ENCODE measurements at regions not wholly inside any gene's neighbourhood (a gene's known extent, or its start where the extent isn't known, plus 50 kb on each side); places are given as distances from the start of the nearest gene placed in this dataset.

DNA sequence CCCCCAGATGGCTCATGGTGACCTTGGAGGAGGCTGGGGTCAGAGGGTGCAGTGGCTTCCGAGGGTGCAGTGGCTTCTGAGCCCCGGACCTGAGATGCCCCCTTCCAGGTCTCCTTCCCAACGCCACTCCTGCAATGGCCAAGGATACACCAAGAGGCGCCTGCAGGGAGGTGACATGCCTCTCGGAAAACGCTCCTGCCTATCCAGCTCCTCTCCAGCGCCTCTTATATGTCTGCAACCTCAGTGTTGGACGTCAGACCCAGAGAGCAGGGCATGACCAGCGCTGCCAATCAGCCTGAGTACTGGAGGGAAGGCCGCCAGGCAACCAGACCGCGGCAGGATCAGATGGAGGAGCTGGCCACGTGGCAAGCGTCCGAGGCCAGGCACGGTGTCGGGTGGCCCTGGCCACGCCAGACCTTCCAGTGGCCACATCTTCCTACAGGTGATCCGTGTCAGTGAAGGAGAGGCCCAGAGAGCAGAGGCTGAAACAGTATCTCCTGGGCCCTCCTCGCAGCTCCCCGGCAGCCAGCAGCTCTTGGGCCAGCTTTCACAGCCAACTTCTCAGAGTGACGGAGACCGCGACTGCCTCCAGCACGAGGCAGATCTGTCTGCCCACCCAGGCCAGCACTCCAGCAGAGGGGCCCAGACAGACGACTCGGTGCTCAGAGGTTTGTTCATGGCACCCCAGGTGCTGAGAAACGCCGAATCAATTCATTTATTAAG is 199.5 kb upstream of the SALL3 start:
- no peak for DNase-seq (ENCODE audit: extremely low read depth, low read depth)
- TF ChIP-seq, protein P1, sequence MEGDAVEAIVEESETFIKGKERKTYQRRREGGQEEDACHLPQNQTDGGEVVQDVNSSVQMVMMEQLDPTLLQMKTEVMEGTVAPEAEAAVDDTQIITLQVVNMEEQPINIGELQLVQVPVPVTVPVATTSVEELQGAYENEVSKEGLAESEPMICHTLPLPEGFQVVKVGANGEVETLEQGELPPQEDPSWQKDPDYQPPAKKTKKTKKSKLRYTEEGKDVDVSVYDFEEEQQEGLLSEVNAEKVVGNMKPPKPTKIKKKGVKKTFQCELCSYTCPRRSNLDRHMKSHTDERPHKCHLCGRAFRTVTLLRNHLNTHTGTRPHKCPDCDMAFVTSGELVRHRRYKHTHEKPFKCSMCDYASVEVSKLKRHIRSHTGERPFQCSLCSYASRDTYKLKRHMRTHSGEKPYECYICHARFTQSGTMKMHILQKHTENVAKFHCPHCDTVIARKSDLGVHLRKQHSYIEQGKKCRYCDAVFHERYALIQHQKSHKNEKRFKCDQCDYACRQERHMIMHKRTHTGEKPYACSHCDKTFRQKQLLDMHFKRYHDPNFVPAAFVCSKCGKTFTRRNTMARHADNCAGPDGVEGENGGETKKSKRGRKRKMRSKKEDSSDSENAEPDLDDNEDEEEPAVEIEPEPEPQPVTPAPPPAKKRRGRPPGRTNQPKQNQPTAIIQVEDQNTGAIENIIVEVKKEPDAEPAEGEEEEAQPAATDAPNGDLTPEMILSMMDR (IDR thresholded peaks at IDR 0.05; ENCODE audit: low read depth, low read length): no peak

DNA sequence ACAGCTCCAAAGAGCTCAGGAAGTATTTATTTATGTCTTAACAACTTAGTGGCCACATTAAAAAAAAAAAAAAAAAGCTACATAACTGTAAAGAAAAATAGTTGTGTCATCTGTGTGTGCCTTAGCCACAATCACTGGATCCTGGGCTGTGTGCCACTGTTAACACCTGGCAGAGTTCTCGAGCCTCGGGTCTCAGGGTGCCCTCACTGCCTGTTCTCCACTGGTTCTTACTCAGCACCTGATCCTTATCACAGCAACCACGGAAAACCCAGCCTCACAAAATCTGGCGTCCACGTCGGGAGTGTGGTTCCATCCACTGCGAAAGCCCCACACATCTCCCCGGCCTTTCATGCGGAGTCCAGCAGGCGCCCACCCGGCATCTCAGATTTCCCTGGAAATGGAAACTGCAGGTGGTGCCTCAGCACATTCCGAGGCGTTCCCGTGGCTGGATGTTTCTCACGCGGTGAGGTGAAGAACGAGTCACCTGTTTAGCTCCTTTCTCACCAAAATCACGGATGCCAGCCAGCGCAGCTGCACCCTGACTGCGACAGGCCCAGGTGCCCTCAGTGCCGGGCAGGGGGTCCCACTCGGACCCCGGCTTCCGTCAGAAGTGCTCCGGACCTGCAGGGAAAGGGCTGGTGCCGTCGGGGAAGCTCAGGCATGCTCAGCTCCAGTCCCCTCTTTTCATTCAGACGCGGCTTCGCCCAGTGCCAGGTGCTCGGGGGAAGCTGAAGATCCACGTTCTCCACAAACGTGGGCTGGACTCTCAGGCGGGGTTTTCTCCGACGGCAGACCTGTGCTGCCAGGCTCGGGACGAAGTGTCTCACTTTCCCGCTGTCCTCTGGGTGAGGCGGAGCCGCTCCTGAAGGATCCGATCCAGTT is 198.7 kb upstream of the SALL3 start:
- TF ChIP-seq, protein P1 (IDR thresholded peaks at IDR 0.05; ENCODE audit: low read depth, low read length): no peak
- DNase-seq (ENCODE audit: extremely low read depth, low read depth): no peak

DNA sequence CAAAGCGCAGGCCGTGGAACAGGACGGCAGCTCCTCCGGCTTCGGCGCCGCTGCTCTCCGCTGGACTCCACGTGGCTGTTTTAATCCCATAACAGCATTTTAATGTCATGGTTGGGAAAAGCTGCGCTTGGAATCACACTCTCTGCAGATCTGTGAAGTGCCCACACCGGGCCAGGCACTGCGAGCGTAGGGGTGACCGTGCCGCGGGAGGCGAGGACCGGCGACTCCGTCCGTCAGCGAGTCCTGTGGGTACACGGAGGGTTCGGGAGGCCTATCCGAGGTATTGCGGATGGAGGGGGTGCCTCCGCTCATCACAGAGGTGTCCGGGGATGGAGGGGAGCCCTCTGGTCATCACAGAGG is 198.0 kb upstream of the SALL3 start:
- TF ChIP-seq, protein P1 (IDR thresholded peaks at IDR 0.05; ENCODE audit: low read depth, low read length): no peak

DNA sequence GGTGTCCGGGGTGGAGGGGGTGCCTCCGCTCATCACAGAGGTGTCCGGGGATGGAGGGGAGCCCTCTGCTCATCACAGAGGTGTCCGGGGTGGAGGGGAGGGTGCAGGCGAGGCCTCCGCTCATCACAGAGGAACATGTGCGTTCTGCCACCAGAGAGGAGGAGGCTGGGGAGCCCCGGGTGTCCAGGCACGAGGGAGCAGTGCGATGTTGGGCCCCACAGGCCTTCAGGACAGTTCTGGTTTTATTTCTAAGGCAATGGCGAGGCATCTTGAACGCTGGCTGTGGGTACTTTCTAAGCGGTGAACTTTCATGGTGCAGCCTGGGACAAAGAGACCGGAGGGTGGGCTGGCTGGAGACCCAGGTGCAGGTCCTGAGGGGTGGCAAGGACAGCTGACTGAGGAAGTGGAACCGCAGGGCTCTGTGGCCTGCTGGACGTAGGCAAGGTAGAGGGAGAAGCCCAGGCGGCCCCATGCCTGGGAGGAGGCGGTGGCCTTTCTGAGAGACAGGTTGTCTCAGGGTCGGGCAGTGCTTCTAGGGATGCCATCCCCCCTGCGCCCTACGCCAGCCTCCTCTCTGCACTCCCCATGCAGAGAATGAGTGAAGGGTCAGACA is 196.6 kb upstream of the SALL3 start:
- TF ChIP-seq, protein P1 (IDR thresholded peaks at IDR 0.05; ENCODE audit: low read depth, low read length): no peak
- DNase-seq (ENCODE audit: extremely low read depth, low read depth): no peak

More for the DNA sequence above, 198.0 kb upstream of the SALL3 start:
- no peak for DNase-seq (ENCODE audit: extremely low read depth, low read depth)

DNA sequence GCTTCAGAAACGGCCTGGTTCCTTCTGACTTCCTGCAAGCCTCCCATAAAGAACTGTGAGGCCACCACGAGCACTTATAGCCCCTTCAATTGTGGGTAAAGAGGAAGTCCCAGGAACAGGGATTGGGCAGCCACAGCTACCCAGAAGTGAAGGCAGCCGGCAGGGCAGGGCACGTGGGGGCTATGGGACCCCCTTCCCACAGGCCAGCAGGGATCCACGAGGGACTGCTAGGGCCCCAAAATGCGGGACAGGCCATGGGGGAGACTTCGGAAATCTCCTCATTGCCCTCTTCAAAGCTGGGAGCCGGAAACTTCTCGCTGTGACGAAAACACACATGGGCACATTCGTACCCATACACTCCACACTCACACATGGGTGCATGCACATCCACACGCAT is 196.1 kb upstream of the SALL3 start:
- TF ChIP-seq, protein P1 (IDR thresholded peaks at IDR 0.05; ENCODE audit: low read depth, low read length): no peak
- DNase-seq (ENCODE audit: extremely low read depth, low read depth): no peak

DNA sequence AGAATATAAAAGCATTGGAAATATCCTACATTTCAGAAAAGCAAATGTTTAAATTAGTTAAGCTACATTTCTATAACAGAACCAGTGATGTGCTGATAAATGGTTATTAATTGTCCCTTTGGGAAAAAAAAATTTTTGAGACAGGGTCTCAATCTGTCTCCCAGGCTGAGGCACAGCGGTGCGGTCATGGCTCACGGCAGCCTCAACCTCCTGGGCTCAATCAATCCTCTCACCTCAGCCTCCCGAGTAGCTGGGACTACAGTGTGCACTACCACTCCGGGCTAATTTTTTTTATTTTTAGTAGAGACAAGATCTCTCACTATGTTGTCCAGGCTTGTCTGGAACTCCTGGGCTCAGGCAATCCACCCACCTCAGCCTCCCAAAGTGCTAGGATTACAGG is 194.8 kb upstream of the SALL3 start:
- no peak for DNase-seq (ENCODE audit: extremely low read depth, low read depth)
- TF ChIP-seq, protein P1 (IDR thresholded peaks at IDR 0.05; ENCODE audit: low read depth, low read length): no peak

DNA sequence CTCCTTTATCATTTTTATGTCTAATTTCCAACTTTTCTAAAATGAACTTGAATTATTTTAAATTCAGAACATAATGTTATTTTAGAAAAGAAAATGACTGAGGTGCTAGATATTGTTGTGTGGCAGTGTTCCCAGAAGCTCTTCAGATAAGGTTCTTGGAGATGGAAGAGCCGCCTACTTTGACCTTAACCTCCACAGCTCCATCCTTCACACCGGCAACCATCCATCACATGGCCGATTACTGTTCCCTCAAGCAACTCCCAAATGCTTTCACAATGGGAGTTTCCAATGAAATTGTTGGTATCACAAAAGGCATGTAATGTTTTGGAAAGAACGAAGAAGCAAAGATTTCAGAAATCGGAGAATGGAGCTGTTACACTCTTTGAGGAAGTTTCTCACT is 193.9 kb upstream of the SALL3 start:
- no peak for DNase-seq (ENCODE audit: extremely low read depth, low read depth)
- TF ChIP-seq, protein P1 (IDR thresholded peaks at IDR 0.05; ENCODE audit: low read depth, low read length): no peak

Data from AG09319 (cell line).